ENCODE measurements at regions not wholly inside any gene's neighbourhood (a gene's known extent, or its start where the extent isn't known, plus 50 kb on each side); places are given as distances from the start of the nearest gene placed in this dataset.

DNA sequence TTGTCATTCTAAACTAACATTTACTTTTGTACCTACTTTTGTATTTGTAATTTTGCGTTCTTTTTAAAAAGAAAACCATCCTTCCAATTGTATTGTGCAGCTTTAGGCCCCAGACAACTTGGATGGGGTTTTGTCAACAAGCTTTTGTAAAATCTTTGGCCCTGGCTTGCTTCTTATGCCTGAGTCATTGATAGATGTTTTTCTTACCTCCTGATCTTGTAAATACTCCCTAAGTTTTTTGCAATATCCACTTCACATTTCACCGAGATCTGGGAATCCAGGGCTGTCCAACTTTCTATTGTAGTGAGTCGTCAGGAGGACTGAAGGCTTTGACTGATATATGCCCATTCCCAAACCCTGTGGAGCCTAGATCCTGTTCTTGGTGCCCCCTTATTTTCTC lies 126.9 kb upstream of the GUCY1A1 start:
- no peak overlapping the region for H3K9ac ChIP-seq
- ChIA-PET CTCF (interaction anchor here (0.7 kb wide), 1 partner anchor 22 kb away, joined by 3 read pairs; no protein-coding TSS in a partner anchor), POLR2A (no interaction called here)
- no peaks in the 10 kb centered on the region for H3K27me3 ChIP-seq (ENCODE audit: insufficient read depth)
- H3K9me2 ChIP-seq = no peaks in the 10 kb centered on the region
- no peak for TF ChIP-seq RCOR1 (IDR thresholded peaks at IDR 0.05; ENCODE audit: low read length)
- no peak for TF ChIP-seq RXRA (IDR thresholded peaks at IDR 0.05; ENCODE audit: borderline replicate concordance, low read depth)
- H3K4me1 ChIP-seq (ENCODE audit: control insufficient read depth in 1 of 2, insufficient read depth in 2 of 2, low read depth in 1 of 2, low read length in 1 of 2) = no peaks in the 10 kb centered on the region; a peak in 1 of 4 replicates
- H2AFZ ChIP-seq (ENCODE audit: low read depth) = no peak overlapping the region
- no peaks in the 10 kb centered on the region for H3K9me3 ChIP-seq
- H3K4me2 ChIP-seq = no peak overlapping the region
- no peaks in the 10 kb centered on the region for H3K79me2 ChIP-seq (ENCODE audit: insufficient read depth)
- peaks cover 2% of the 10 kb centered on the region for H3F3A ChIP-seq (replicated peaks; ENCODE audit: insufficient read depth)
- no peak for DNase-seq
- no peak overlapping the region for H3K4me3 ChIP-seq (ENCODE audit: low read depth in 2 of 2, low read length in 1 of 2)
- H3K36me3 ChIP-seq (replicated peaks in 1 of 2; ENCODE audit: control insufficient read depth in 1 of 2, insufficient read depth in 2 of 2, low read length in 1 of 2) = no peaks in the 10 kb centered on the region
- WGBS (ENCODE audit: low lambda C conversion rate) = 54% methylated on average over 3 of the region's 3 CpGs
- no peaks in the 10 kb centered on the region for H4K20me1 ChIP-seq (ENCODE audit: insufficient read depth)
- H3K27ac ChIP-seq (ENCODE audit: low read depth in 2 of 2, low read length in 1 of 2) = no peak overlapping the region

DNA sequence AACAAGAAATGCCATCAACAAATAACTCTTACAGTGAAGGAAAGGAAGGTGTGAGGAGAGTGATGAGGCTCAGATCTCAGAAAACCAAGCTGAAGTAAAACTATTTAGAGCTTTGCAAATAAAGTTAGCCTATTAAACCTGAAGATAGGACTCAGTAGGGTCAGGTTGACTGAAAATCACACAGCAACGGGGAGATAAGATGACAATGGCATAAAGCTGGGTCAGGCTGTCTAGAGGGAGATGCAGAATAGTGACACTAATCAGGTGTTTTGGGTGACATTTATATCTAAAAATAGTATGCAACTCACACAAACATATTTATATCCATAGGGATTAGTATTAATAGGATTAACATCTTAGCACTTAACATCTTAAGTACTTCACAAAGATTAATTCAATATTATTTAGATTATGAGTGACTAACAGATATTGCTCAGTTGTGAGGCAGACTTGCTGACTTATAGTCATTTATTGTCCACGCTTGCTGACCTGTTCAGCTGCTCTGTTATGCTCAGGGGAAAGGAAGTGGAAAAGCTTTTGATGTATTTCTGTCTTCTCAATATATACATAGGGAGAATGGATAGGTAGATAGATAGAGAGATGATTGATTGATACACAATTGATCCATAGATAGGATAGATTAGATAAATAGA lies 130.7 kb upstream of the GUCY1A1 start:
- Histone ChIP-seq H3K36me3 (replicated peaks in 1 of 2; ENCODE audit: control insufficient read depth in 1 of 2, insufficient read depth in 2 of 2, low read length in 1 of 2) (no peaks in the 10 kb centered on the region), H3K79me2 (ENCODE audit: insufficient read depth) (no peaks in the 10 kb centered on the region), H2AFZ (ENCODE audit: low read depth) (no peak overlapping the region), H3K9ac (no peak overlapping the region), H3K27me3 (ENCODE audit: insufficient read depth) (no peaks in the 10 kb centered on the region), H3K4me1 (ENCODE audit: control insufficient read depth in 1 of 2, insufficient read depth in 2 of 2, low read depth in 1 of 2, low read length in 1 of 2) (no peaks in the 10 kb centered on the region), H3K9me2 (no peaks in the 10 kb centered on the region), H3K27ac (ENCODE audit: low read depth in 2 of 2, low read length in 1 of 2) (no peak overlapping the region), H3K4me2 (no peak overlapping the region), H3F3A (replicated peaks; ENCODE audit: insufficient read depth) (no peaks in the 10 kb centered on the region), H3K9me3 (no peaks in the 10 kb centered on the region), H4K20me1 (ENCODE audit: insufficient read depth) (no peaks in the 10 kb centered on the region), H3K4me3 (ENCODE audit: low read depth in 2 of 2, low read length in 1 of 2) (no peak overlapping the region)
- ChIA-PET CTCF (no interaction called here), POLR2A (no interaction called here)
- TF ChIP-seq EZH2phosphoT487 (IDR thresholded peaks at IDR 0.05; ENCODE audit: borderline replicate concordance, low read depth) = no peak
- TF ChIP-seq, protein P1, sequence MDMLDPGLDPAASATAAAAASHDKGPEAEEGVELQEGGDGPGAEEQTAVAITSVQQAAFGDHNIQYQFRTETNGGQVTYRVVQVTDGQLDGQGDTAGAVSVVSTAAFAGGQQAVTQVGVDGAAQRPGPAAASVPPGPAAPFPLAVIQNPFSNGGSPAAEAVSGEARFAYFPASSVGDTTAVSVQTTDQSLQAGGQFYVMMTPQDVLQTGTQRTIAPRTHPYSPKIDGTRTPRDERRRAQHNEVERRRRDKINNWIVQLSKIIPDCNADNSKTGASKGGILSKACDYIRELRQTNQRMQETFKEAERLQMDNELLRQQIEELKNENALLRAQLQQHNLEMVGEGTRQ (IDR thresholded peaks at IDR 0.05; ENCODE audit: borderline replicate concordance, low read depth, low read length) = no peak
- TF ChIP-seq, protein P2, sequence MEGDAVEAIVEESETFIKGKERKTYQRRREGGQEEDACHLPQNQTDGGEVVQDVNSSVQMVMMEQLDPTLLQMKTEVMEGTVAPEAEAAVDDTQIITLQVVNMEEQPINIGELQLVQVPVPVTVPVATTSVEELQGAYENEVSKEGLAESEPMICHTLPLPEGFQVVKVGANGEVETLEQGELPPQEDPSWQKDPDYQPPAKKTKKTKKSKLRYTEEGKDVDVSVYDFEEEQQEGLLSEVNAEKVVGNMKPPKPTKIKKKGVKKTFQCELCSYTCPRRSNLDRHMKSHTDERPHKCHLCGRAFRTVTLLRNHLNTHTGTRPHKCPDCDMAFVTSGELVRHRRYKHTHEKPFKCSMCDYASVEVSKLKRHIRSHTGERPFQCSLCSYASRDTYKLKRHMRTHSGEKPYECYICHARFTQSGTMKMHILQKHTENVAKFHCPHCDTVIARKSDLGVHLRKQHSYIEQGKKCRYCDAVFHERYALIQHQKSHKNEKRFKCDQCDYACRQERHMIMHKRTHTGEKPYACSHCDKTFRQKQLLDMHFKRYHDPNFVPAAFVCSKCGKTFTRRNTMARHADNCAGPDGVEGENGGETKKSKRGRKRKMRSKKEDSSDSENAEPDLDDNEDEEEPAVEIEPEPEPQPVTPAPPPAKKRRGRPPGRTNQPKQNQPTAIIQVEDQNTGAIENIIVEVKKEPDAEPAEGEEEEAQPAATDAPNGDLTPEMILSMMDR (IDR thresholded peaks at IDR 0.05) = no peak
- no peak for TF ChIP-seq FOXM1 (IDR thresholded peaks at IDR 0.05; ENCODE audit: low read depth)
- TF ChIP-seq FOSL2 (IDR thresholded peaks at IDR 0.05; ENCODE audit: borderline replicate concordance, low read depth) = no peak
- TF ChIP-seq, protein P3, sequence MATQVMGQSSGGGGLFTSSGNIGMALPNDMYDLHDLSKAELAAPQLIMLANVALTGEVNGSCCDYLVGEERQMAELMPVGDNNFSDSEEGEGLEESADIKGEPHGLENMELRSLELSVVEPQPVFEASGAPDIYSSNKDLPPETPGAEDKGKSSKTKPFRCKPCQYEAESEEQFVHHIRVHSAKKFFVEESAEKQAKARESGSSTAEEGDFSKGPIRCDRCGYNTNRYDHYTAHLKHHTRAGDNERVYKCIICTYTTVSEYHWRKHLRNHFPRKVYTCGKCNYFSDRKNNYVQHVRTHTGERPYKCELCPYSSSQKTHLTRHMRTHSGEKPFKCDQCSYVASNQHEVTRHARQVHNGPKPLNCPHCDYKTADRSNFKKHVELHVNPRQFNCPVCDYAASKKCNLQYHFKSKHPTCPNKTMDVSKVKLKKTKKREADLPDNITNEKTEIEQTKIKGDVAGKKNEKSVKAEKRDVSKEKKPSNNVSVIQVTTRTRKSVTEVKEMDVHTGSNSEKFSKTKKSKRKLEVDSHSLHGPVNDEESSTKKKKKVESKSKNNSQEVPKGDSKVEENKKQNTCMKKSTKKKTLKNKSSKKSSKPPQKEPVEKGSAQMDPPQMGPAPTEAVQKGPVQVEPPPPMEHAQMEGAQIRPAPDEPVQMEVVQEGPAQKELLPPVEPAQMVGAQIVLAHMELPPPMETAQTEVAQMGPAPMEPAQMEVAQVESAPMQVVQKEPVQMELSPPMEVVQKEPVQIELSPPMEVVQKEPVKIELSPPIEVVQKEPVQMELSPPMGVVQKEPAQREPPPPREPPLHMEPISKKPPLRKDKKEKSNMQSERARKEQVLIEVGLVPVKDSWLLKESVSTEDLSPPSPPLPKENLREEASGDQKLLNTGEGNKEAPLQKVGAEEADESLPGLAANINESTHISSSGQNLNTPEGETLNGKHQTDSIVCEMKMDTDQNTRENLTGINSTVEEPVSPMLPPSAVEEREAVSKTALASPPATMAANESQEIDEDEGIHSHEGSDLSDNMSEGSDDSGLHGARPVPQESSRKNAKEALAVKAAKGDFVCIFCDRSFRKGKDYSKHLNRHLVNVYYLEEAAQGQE (IDR thresholded peaks at IDR 0.05; ENCODE audit: low read depth, low read length) = no peak
- TF ChIP-seq TAF1 (IDR thresholded peaks at IDR 0.05; ENCODE audit: borderline replicate concordance, low read depth, low read length) = no peak
- TF ChIP-seq RAD21 (IDR thresholded peaks at IDR 0.05; ENCODE audit: low read length) = no peak
- TF ChIP-seq NRF1 (IDR thresholded peaks at IDR 0.05; ENCODE audit: low read depth, low read length) = no peak
- no peak for TF ChIP-seq TCF12 (IDR thresholded peaks at IDR 0.05)
- no peak for TF ChIP-seq EP300 (IDR thresholded peaks at IDR 0.05; ENCODE audit: borderline replicate concordance in 1 of 2, low read depth in 1 of 2, low read length in 1 of 2)
- TF ChIP-seq SMC3 (IDR thresholded peaks at IDR 0.05; ENCODE audit: low read depth, low read length) = no peak
- TF ChIP-seq JUND (IDR thresholded peaks at IDR 0.05) = no peak
- no peak for TF ChIP-seq POLR2AphosphoS5 (IDR thresholded peaks at IDR 0.05; ENCODE audit: low read depth, low read length)
- no peak for TF ChIP-seq MXI1 (IDR thresholded peaks at IDR 0.05; ENCODE audit: low read depth, low read length)
- no peak for TF ChIP-seq FOXJ3 (CRISPR knock-in tag; IDR thresholded peaks at IDR 0.05)
- no peak for TF ChIP-seq TEAD4 (IDR thresholded peaks at IDR 0.05; ENCODE audit: borderline replicate concordance, insufficient read depth)
- TF ChIP-seq SIN3A (IDR thresholded peaks at IDR 0.05; ENCODE audit: borderline replicate concordance, low read depth, low read length) = no peak
- no peak for TF ChIP-seq MEF2A (IDR thresholded peaks at IDR 0.05; ENCODE audit: borderline replicate concordance, low read depth)
- WGBS (ENCODE audit: low lambda C conversion rate) = 51% methylated on average over 2 of the region's 2 CpGs
- DNase-seq = no peak
